NCI-H748 (cell line): ENCODE measurements at regions not wholly inside any gene's neighbourhood (a gene's known extent, or its start where the extent isn't known, plus 50 kb on each side); places are given as distances from the start of the nearest gene placed in this dataset.

Experiments
- DNase-seq: peaks from one replicate; lab custom pipeline; 2025; ENCODE audit not compliant: unreplicated experiment; lab: John Stamatoyannopoulos, UW

DNA sequence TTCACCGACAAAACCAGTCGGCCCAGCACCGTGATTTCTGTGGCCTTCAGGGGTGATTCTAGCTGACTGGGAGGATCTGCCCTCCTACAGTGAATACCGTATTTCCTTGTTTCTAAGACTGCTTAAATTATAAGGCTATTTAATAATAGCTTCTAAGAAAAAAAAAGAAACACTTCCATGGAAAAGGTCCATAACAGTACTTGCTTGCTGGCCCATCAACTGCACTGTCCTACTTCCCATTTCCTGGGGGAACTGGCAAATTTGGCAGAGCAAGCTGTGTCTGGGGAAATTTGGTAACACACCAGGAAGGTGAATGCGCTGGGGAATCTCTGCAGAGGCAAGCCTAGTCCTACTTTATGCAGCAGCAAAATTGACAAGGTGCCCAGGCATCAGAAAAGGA is 214.0 kb downstream of the ZNF326 start:
- no peak for DNase-seq

DNA sequence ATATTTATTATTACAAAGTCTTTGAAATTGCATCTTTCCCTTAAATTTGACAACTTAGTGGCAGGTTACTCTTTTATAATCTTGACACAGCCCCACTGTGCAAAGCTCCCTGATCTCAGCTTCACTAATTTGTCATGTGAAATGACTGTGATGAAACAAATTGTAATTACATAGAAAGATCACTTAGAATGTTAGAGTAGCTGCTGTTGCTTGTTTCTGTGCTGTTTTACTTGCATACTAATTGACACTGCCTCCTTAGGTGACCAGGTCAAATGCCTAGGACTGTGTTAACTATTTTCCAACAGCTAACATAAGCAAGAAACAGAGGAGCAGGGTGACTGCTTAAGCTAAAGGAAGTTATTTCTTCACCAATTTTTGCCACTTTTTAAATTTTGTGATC is 211.3 kb downstream of the ZNF326 start:
- no peak for DNase-seq

DNA sequence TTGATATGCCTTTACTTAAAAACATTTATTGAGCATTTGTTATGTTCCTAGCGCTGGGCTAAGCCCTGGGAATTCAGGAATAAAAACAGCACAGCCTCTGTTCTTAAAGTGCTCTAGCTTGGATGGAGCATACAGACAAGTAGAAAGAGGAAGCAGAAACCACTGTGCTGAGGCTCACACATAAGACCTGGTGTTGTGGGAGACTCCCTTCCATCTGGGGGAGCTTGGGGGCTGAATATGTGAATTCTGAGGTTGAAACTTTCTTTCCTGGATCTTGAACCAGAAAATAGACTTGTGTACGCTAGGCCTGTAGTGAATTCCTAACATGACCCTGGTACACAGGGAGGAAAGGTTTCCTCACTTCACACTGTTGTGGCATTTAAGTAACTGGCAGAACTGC is 209.9 kb downstream of the ZNF326 start:
- DNase-seq = no peak

DNA sequence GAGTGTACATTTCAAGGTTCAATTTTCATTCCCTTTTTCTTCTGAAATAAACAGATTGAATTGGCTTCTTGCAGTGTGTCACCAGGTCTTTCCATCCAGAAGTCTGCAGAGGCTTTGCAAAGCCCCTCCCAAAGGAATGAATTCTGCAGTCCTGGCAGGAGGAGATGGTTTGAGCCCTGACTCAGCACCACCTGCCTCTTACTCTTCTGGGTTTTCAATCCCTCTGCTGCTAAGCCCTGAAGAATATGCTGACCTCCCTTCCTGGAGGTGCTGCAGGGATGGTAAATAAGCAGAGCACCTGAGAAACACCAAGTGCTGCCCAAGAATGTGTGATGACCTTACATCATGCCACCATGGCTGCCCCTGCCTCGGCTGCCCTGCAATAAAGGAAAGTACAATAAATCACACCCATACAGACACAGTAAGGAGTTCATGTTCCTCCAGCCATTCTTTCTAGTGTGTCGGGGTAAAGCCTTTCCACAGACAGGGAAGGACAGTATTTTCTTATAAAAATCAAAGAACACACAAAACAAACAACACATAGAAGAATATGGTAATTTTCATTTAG is 209.2 kb downstream of the ZNF326 start:
- DNase-seq = no peak

DNA sequence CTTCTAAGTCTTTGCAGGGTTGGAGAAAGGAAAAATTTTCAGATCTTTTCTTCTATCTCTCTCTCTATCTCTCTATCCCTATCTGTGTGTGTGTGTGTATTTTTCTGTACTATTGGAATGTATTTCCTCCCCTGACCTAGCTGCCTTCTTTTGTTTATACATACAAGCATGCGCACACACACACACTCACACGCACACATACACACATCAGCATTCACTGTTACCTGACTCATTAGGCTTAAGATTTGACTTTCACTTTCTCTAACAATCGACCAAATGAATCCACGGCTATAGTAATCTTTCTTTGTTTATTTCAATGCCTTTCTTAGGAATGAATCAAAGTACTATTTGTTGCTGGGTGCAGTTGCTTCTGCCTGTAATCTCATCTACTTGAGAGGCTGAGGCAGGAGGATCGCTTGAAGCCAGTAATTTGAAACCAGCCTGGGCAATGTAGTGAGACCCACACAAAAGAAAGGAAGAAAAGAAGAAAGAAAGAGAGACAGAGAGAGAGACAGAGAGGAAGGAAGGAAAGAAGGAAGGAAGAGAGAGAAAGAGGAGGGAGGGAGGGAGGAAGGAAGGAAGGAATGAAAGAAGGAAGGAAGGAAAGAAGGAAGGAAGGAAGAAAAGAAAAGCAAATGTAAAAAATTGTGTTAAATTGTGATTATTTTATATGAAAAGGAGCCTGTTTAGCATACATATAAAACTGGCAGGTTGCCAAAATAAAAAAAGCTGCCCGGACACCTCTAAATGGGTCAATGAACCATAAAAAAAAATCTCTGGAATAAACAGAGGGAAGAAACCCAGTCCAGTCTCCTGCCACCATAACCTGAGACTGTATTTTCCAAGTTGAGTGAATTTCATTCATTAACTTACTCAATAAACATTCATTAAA is 206.8 kb downstream of the ZNF326 start:
- DNase-seq = no peak

DNA sequence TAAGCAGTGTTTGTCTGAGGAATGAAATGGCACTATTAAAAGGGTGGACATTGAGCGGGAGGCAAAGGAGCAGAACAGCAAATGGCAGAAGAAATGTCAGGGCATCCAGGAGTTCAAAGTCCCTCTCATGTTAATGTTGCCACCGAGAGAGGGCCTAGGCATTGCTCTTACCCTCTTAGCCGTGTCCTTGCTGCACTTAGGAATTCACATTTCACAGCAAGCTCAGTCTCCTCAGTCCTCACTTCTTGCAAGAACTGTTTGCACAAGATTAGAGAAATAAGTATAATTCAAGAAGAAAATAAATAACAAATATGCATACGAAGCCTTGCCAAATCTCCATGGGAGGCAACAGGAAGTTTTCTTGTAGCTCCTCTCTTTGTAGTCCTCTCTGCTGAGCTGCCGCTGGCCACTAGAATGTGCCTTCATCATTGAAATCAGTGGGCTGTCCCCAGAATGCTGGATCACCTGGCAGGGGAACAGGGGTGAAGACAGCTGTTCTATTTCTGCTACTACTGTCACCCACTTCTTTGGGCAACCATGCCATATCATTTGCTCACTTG is 205.8 kb downstream of the ZNF326 start:
- DNase-seq = no peak

DNA sequence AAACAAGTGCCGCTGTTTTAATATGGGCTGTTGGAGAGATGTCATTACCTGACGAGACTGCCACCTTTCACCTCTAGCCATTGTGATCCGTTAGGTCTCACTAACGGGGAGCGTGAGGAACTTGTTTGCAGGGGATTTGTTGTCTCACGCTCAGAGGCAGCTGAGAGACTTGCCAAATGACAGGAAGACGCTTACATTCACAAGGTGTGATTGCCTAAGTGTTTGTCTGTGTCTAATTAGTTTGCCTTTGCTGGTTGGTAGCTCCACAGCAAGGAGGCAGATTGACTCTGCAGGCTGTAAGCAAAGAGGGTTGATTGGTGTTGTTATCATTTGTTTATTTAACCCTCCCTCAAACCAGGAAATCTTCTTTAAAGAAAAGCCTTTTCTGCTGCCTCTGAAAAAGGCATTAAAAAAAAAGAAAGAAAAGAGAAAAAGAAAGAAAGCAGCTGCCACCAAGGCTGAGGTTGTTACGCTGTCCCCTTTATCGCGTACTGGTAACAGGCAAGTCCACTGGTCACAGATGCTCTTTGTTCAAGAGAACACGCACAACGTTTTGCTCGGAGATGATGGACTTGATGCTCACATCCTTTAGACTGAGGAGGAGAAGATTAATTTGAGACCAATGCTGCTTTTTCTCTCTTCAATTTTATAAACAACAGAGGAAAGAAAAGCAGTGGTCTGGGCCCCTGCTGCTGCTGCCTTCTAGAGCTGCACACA is 203.9 kb downstream of the ZNF326 start:
- peak; percentile 95 for DNase-seq

DNA sequence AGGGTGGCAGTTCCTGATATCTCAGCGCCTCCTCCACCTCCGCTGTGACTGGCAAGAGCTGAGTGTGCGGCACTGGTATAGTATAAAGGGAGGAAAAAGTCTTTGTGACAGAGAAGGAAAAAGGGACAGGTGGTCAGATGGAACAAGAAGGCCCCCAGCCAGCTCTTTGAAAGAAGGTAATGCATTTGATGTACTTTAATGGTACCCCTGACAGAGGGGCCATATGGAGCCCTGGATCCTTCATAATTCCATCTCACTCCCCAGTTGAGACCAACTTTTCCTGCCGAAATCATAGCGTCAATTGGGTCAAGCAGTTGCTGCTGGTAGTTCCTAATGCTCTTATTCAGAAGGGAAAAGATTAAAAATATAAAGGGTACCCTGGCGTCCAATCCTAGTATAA is 198.2 kb downstream of the ZNF326 start:
- no peak for DNase-seq

DNA sequence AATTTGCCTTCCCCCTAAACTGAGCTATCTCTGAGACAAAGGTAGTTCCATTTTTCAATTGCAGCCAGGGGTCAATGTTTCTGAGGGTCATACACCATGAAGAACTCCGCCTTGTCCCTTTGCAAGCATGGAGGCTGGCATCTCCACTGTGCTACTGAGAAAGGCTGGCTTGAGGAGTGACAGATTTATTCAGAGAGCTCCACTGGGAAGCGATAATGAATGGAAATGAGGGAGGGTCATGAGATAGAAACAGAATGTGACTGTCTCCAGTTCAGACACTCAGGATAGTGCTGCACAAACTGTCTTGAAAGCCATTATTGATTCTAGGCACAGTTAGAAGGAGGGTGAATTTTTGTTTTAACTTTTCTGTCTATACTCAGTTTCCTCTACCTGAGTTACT is 197.5 kb downstream of the ZNF326 start:
- DNase-seq = no peak

DNA sequence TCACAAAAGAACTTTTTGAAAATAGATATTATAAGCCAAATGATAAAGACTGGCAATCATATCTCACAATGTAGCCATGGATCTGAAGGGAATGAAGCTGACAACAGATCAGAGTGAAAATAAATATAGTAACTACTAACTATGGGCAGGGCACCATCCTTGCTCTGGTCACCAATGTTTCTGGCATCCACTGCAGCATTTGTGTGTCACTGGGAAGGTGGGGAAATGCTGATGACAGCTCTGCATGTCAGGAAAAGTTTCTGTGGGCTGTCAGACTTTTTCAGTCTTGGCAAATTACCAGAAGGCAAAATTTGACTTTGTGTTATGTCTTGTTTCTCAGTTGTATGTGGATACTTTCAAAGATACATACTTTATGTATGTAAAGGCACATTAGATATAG is 195.6 kb downstream of the ZNF326 start:
- DNase-seq = no peak

DNA sequence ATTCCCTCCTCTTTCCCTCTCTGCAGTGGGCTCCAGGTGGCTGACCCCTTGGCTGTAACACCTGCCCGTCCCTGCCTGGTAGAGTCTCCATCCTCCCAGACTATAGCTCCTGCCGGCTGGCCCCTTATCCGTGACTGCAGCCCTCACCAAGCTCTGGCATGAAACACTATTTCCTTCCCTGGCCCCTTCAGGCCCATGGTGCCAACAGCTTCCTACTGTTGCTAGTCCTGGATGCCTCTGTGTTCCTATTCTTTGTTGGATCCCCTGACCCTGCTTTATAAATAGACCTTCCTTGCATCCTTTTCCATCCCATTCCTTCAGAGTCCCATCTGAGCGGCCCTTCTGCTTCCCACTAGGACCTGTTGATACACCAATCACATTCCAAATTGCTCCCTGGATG is 195.0 kb downstream of the ZNF326 start:
- no peak for DNase-seq

DNA sequence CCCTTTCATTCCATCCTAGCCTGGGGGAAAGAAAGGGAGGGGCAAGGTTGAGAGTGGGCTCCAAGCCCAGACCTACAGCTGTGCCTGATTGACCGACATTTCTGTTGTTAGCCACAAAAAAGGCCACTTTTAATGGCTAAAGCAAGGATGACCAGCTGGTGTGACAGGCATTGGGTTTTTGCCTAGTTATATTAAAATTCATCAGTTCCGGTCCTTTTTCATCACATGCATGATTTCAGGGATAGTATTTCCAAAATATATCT is 192.3 kb downstream of the ZNF326 start:
- peak; percentile 14 for DNase-seq

DNA sequence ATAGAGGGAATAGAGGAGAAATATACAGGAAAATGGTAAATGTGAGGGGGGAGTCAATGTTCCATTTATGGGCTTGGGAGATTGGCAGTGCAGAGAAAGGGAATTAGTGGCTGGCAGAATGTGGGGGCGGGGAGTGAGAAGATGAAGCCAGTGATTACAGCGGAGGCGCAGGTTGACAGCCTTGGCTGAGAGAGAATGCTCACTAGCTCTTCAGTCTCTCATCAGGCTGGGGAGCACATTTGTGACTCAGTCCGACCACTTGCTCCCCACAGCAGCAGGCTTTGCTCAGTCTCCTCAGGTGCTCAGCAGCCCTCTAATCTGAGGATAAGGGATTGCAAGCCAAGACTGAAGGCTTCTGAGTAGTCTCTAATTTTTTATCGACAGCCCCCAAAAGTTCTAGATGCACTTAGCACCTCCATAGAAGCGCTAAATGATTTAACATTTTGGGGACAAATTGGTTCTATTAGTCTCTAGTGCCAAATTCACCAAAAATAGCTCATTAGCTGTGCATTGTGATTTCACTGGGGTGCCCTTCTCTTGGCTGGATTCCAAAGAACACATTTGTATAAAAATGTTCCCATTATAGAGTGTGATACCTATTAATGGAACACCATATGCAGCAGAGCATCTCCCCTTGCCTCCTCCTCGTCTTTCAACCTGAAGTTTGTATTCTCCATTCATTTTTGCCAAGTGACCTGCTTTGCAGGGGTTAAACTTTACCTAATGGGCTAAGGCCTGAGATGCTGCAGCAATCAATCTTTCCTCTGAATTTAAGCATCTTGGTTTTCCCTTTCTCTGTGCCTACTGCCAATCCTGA is 191.8 kb downstream of the ZNF326 start:
- peak; percentile 3 for DNase-seq

DNA sequence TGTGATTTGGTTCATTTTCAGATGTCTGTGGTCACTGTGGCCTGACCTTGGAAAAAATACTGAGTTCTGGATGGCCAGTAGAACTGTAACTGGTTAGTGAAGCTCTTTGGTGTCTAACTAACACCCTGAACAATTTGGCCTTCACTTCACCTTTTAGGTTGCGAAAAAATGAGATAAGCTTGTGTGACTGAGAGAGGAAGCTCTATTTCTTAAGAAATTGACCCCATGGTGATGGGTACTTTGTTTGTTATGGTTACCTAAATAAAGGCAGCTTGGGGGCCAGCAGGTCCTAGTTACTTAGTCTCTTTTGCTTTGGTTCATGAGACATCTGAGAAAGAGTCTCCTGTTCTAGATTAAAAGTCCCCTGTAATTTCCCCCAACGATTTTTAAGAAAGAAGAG is 181.6 kb downstream of the ZNF326 start:
- no peak for DNase-seq

DNA sequence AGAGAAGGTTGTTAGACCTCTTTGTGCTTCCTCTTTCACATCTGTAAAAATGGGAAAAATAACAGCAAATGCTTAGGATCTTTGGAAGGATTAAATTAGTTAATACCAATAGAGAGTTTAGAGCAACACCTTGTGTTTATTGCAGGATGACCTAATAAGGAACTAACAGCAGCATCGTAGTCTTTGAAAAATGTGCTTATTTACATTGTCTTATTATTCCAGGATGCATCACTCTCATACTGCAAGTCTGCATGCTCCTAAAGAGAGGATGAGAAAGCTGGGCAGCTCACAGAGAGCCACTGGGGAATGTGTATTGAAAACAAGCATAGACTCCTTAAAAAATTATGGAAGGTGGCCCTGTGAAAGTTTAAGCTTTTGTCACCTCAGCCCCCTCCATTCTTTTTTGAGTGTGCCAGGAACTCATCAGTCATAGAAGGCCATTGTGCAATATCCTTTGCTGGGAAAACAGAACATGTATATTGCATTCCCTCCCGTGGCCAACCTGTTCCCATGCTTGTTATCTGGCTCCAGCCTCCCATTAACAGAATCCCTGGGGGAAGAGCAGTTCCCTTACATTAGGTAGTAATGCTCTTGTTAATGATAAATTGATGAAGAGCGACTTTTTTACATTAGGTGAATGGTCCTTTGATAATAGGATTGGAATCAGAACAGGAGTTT is 180.7 kb downstream of the ZNF326 start:
- no peak for DNase-seq

DNA sequence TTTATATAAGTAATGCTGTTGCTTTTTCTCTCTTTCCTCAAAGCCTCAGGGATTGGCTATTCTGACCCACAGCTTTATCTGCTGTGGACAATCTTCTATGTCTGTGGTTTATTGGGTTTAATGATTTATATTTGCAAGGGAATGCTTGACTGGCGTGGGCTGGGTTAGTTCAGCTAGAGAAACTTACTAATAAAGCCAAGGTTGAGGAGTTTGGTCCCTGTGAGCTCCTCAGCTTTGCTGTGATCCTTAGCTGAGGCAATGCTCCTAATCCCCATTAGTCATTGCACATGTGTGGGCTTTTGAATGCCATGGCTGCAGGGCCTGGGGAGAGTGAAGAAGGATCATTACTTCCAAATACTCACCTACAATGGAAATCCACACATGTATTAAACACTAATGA is 179.3 kb downstream of the ZNF326 start:
- no peak for DNase-seq

DNA sequence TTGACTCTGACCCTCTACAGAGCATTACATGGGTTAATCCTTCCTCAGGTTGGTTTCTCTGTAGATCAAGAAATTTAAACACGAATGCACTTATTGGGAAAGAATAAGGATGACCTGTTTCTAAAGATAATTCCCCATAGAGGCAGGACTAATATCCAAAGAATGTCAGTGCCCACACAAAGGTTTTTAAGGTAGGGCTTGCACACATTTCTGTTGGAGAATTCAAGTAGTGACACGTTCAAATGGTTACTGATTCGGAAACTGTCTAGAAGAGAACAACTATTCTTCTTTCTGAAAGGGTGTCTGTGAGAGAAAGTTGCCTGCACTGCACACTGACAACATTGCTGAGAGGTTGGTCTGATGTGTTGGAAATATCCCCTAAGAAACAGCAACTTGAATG is 167.3 kb downstream of the ZNF326 start:
- DNase-seq = no peak

DNA sequence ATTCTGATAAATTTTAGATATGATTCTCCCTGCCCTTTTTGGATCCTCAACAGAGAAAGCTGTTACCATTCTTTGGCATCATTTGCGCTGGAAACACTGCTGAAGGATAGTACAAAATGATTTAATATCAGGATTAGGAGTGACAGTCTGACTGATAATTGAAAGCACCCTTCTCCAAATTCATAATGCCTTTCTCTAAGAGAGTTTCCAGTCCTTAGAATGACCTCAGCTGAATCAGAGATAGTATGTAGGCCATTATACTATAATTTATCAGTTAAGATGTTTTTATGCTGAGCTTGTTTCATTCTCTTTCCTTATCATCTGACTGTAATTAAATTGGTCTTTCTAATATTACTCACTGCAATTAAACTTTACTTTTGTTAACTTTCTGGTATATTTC is 166.7 kb downstream of the ZNF326 start:
- DNase-seq = no peak

DNA sequence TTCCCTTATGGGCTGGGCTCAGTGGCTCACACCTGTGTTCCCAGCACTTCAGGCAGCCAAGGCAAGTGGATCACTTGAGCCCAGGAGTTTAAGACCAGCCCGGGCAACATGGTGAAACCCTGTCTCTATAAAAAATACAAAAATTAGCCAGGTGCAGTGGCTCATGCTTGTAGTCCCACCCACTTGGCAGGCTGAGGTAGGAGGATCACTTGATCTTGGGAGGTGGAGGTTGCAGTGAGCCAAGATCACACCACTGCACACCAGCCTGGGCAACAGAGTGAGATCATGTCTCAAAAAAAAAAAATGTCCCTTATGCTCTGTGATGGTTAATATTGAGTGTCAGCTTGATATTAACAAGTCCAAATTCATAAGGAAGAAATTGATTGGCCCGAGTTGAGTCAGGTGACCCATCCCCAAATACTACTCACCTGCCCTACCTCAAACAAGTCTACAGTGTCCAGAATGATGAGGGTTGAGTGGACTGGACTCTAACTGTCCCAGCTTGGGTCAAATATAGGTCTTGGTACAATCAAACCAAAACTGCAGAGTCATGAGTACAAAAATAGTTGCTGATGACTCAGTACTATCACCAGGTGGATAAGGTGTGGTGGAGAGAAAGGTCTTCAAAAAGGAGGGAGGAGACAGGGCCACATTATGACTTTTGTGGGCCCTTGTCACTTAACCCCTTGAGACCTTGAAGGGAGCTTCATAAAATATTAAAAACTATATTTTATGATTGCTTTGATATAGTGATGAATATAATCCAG is 161.0 kb downstream of the ZNF326 start:
- no peak for DNase-seq

DNA sequence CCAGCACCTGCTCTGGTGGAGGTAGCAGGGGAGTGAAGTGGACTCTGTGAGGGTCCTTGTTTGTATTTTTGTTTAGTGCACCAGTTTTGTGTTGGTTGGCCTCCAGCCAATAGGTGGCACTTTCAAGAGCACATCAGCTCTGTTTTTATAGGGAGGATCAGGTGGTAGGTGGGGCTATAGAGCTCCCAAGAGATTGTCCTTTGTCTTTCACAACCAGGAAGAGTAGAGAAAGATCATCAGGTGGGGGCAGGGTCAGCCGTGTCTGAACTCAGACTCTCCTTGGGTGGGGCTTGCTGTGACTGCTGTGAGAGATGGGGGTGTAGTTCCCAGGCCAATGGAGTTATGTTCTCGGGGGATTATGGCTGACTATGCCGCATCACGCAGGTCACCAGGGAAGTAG is 159.8 kb downstream of the ZNF326 start:
- no peak for DNase-seq
